Suprapubic skin (tissue), 4 donors: ENCODE measurements at regions not wholly inside any gene's neighbourhood (a gene's known extent, or its start where the extent isn't known, plus 50 kb on each side); places are given as distances from the start of the nearest gene placed in this dataset.

Source experiments
- DNase-seq, 2 donors: peaks; one replicate each; pipeline ENCODE4 v3.0.0-alpha.2; 2019; ENCODE audit warnings: low spot score in 2 of 2
- H3K27ac ChIP-seq: fragments of 200-600 bp; sonication (generic); one replicate; pipeline ENCODE4 v1.5.1; 2019
- H3K27me3 ChIP-seq: fragments of 200-600 bp; sonication (generic); one replicate; pipeline ENCODE4 v1.5.1; 2019
- H3K36me3 ChIP-seq: fragments of 200-600 bp; sonication (generic); one replicate; pipeline ENCODE4 v1.5.1; 2019
- H3K4me1 ChIP-seq: fragments of 200-600 bp; sonication (generic); one replicate; pipeline ENCODE4 v1.5.1; 2019
- H3K4me3 ChIP-seq: fragments of 200-600 bp; sonication (generic); one replicate; pipeline ENCODE4 v1.5.1; 2019; ENCODE audit warnings: mild to moderate bottlenecking
- H3K9me3 ChIP-seq: fragments of 200-600 bp; sonication (generic); one replicate; pipeline ENCODE4 v1.5.1; 2019
- CTCF ChIP-seq, 2 donors: fragments of 200-600 bp in 1 of 2; fragments of 450-650 bp in 1 of 2; sonication (generic) in 1 of 2; IDR thresholded peaks; one replicate each; pipeline ENCODE4 v1.5.1; 2016 to 2019; ENCODE audit warnings: antibody characterized with exemption in 2 of 2, mild to moderate bottlenecking in 1 of 2, moderate library complexity in 1 of 2
- EP300 ChIP-seq: sonication (generic); formaldehyde crosslinking; IDR thresholded peaks from one replicate; pipeline ENCODE4 v1.6.1; 2017; ENCODE audit warnings: antibody characterized with exemption
- POLR2A ChIP-seq, 2 donors: fragments of 450-650 bp; IDR thresholded peaks; one replicate each; pipeline ENCODE4 v1.6.1; 2017; ENCODE audit warnings: antibody characterized with exemption in 2 of 2, mild to moderate bottlenecking in 2 of 2, moderate library complexity in 2 of 2
- POLR2AphosphoS5 ChIP-seq, 3 donors: sonication (generic); formaldehyde crosslinking; IDR thresholded peaks; one replicate each; pipeline ENCODE4 v1.6.1; 2017; ENCODE audit warnings: antibody characterized with exemption in 3 of 3
- WGBS: methylation state at CpG from one replicate; pipeline ENCODE4 v1.1.5; 2018; 5-methylcytosine and 5-hydroxymethylcytosine counted together

GRCh38 chr7:117973975-117974374 is 100.7 kb upstream of the CTTNBP2 start:
- Histone ChIP-seq H3K36me3 (no peaks in the 10 kb centered on the region), H3K27me3 (no peaks in the 10 kb centered on the region), H3K9me3 (no peaks in the 10 kb centered on the region), H3K4me1 (peaks cover 10% of the 10 kb centered on the region), H3K4me3 (no peak overlapping the region), H3K27ac (no peak overlapping the region)
- no peak for DNase-seq
- TF ChIP-seq POLR2A (IDR thresholded peaks at IDR 0.05) (no peak), POLR2AphosphoS5 (IDR thresholded peaks at IDR 0.05) (no peak), EP300 (no peak), CTCF (IDR thresholded peaks at IDR 0.05) (no peak)
- 84% methylated on average over 5 of the region's 5 CpGs for WGBS

GRCh38 chr7:117974891-117975290 is 101.7 kb upstream of the CTTNBP2 start:
- Histone ChIP-seq H3K9me3 (no peaks in the 10 kb centered on the region), H3K4me1 (peaks cover 10% of the 10 kb centered on the region), H3K27ac (peak overlapping the region; percentile 4), H3K36me3 (no peaks in the 10 kb centered on the region), H3K27me3 (no peaks in the 10 kb centered on the region), H3K4me3 (no peak overlapping the region)
- WGBS, result 47% methylated on average over 2 of the region's 2 CpGs
- no peak for DNase-seq
- no peak for TF ChIP-seq POLR2A (IDR thresholded peaks at IDR 0.05)
- TF ChIP-seq POLR2AphosphoS5 (IDR thresholded peaks at IDR 0.05), result no peak

- Histone ChIP-seq H3K27ac (no peak overlapping the region), H3K27me3 (no peaks in the 10 kb centered on the region), H3K36me3 (no peaks in the 10 kb centered on the region), H3K9me3 (no peaks in the 10 kb centered on the region), H3K4me3 (no peak overlapping the region), H3K4me1 (peaks cover 10% of the 10 kb centered on the region)
- no peak for DNase-seq
- no peak for TF ChIP-seq EP300
- WGBS, result 44% methylated on average over 1 of the region's 1 CpG
Measured at GRCh38 chr7:117975476-117975875, 102.2 kb upstream of the CTTNBP2 start.

- DNase-seq, result no peak
- TF ChIP-seq EP300 (no peak), POLR2A (IDR thresholded peaks at IDR 0.05) (no peak), CTCF (IDR thresholded peaks at IDR 0.05) (no peak), POLR2AphosphoS5 (IDR thresholded peaks at IDR 0.05) (no peak)
- 86% methylated on average over 4 of the region's 4 CpGs for WGBS
- no peak overlapping the region for H3K27ac ChIP-seq
- H3K4me1 ChIP-seq, result peaks cover 7% of the 10 kb centered on the region
- no peaks in the 10 kb centered on the region for H3K27me3 ChIP-seq
- no peaks in the 10 kb centered on the region for H3K9me3 ChIP-seq
- H3K36me3 ChIP-seq, result no peaks in the 10 kb centered on the region
- H3K4me3 ChIP-seq, result no peak overlapping the region
Measured at GRCh38 chr7:117979954-117980497, 106.8 kb upstream of the CTTNBP2 start.

- H3K9me3 ChIP-seq, result no peaks in the 10 kb centered on the region
- no peaks in the 10 kb centered on the region for H3K36me3 ChIP-seq
- H3K4me1 ChIP-seq, result no peaks in the 10 kb centered on the region
- no peak overlapping the region for H3K4me3 ChIP-seq
- 60% methylated on average over 11 of the region's 11 CpGs for WGBS
- TF ChIP-seq EP300 (no peak), POLR2AphosphoS5 (IDR thresholded peaks at IDR 0.05) (no peak), POLR2A (IDR thresholded peaks at IDR 0.05) (no peak), CTCF (IDR thresholded peaks at IDR 0.05) (no peak)
- H3K27me3 ChIP-seq, result no peaks in the 10 kb centered on the region
- no peak overlapping the region for H3K27ac ChIP-seq
- no peak for DNase-seq
Measured at GRCh38 chr7:117982071-117983055, 109.1 kb upstream of the CTTNBP2 start.

GRCh38 chr7:117986645-117987269 is 113.5 kb upstream of the CTTNBP2 start:
- Histone ChIP-seq H3K4me1 (no peaks in the 10 kb centered on the region), H3K27me3 (no peaks in the 10 kb centered on the region), H3K27ac (no peak overlapping the region), H3K4me3 (no peak overlapping the region), H3K36me3 (no peaks in the 10 kb centered on the region), H3K9me3 (no peaks in the 10 kb centered on the region)
- TF ChIP-seq EP300 (no peak), POLR2A (IDR thresholded peaks at IDR 0.05) (no peak), CTCF (IDR thresholded peaks at IDR 0.05) (no peak), POLR2AphosphoS5 (IDR thresholded peaks at IDR 0.05) (no peak)
- no peak for DNase-seq
- WGBS, result 74% methylated on average over 2 of the region's 2 CpGs
